Epithelial cell of proximal tubule (primary cell): ENCODE measurements at regions not wholly inside any gene's neighbourhood (a gene's known extent, or its start where the extent isn't known, plus 50 kb on each side); places are given as distances from the start of the nearest gene placed in this dataset.

Experiments
- DNase-seq: peaks from one replicate; pipeline ENCODE4 v3.0.0-alpha.2; 2011; ENCODE audit warnings: low read depth
- H3K4me3 ChIP-seq: 2 replicates; pipeline ENCODE4 v1.5.1; 2011; ENCODE audit warnings: low read depth, mild to moderate bottlenecking, low read length
- TF ChIP-seq, protein P1 (sequence below): conservative IDR thresholded peaks from 2 replicates; pipeline ENCODE4 v1.5.1; 2012; ENCODE audit warnings: low read depth, mild to moderate bottlenecking, low read length

DNA sequence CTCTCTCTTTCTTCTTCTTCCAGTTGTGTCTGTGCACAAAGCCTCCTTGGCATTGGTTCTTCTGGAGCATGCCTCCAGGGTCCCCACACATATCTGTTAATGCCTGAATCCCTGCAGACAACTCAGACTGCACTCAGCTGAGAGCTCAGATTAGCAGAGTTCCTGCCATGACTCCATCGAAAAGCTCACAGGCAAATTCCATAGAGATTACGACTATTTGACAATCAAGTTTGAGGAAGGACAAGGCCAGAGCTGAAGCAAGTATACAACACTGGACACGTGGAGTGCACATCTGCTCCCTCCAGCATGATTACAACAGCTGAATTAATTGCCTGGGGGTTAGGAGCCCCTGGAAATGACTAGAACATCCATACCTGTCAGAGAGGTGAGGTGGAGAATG, 190.7 kb downstream of the INSIG2 start:
- TF ChIP-seq, protein P1, sequence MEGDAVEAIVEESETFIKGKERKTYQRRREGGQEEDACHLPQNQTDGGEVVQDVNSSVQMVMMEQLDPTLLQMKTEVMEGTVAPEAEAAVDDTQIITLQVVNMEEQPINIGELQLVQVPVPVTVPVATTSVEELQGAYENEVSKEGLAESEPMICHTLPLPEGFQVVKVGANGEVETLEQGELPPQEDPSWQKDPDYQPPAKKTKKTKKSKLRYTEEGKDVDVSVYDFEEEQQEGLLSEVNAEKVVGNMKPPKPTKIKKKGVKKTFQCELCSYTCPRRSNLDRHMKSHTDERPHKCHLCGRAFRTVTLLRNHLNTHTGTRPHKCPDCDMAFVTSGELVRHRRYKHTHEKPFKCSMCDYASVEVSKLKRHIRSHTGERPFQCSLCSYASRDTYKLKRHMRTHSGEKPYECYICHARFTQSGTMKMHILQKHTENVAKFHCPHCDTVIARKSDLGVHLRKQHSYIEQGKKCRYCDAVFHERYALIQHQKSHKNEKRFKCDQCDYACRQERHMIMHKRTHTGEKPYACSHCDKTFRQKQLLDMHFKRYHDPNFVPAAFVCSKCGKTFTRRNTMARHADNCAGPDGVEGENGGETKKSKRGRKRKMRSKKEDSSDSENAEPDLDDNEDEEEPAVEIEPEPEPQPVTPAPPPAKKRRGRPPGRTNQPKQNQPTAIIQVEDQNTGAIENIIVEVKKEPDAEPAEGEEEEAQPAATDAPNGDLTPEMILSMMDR: no peak
- no peak overlapping the region for H3K4me3 ChIP-seq
- DNase-seq: no peak

DNA sequence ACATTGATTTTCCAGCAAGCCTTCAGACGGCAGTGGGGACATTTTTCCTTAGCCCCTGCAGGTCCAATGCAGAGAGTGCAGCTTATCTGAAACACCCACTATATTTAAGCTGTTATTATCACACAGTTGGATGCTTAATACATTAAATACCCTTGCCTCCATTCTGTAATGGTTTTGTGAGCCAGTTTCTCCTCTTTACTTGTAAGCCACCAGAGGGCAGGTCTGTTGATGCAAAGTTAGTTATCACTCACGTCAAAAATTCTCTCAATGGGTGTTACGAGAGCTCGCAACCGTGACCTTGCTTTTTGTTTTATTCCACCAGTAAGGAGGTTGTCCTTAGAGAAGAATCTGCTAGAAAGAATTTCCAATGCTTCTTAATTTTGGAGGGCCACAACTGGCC, 189.8 kb downstream of the INSIG2 start:
- no peak overlapping the region for H3K4me3 ChIP-seq
- TF ChIP-seq, protein P1: peak; percentile 5
- DNase-seq: no peak

DNA sequence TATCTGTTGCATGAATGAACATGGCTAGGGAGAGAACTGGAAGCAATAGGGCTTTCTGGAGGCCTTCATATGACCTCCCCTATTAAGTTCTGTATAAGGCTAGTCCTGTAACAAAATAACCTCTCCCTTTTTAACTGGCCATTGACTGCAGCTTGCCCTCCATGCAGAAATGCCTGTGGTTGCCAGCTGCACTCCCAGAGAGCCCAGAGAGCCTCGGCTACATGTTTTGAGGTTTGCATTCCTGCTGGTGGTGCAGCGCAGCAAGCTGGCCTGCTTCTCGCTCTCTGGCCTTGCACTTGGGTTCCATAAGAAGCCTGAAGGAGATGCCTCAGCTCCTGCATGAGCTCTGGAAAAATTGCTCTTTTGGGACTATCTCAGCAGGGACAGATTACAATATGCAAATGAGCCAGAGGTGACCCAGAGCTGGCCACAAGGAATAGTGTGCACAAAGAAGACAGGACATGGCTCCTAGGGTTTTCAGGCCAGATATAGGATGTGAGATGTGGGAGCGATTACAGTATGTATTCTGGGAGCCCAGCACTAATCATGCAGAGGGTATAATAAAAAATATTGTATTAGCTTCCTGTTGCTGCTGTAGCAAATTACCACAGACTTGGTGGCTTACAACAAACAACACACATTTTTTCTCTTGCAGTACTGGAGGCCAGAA, 186.7 kb downstream of the INSIG2 start:
- no peak overlapping the region for H3K4me3 ChIP-seq
- TF ChIP-seq, protein P1: no peak
- no peak for DNase-seq

DNA sequence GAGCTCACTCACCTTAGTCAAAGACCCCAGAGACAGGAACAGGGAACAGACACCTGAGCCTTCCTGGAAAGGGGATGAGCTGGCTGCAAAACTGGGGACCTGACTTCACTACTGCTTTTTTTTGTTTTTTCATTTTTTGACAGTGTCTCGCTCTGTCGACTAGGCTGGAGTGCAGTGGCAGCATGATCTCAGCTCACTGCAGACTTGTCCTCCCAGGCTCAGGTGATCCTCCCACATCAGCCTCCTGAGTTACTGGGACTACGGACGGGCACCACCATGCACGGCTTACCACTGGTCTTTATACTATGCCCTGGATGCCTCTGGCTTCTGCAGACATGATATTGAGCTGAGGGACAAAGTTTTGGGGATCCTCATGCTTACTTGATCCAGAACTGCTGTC, 184.1 kb downstream of the INSIG2 start:
- H3K4me3 ChIP-seq: no peak overlapping the region
- TF ChIP-seq, protein P1: no peak
- no peak for DNase-seq

DNA sequence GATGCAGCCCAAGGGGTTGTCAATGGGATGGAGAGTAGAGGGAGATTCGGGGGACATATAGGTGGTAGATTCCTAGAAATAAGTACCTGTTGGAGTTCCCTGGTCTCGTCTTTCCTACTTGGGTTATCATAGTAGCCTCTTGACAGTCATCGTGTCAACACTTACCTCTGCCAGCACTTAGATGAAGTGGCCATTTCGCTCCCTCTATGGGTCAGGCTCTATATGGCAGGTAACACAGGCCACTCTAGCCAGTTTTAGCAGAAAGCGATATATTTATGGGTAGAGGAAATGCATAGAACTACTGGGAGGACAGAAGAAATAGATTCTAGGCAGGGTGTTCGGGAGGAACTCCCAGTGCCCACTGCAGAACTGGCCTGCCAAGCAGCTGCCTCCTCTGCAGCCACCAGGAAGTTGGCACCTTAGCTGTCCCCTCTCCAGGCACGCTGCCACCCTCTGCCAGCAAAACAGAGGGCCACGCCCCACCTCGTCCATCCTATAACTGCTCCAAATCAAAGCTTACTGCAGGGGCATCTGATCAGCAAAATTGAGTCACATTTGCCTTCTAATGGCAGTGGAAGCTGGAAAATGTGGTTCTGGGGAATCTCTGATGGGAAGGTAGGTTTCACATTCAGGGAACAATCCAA, 181.3 kb downstream of the INSIG2 start:
- DNase-seq: no peak
- H3K4me3 ChIP-seq: no peak overlapping the region
- TF ChIP-seq, protein P1: peak; percentile 40

DNA sequence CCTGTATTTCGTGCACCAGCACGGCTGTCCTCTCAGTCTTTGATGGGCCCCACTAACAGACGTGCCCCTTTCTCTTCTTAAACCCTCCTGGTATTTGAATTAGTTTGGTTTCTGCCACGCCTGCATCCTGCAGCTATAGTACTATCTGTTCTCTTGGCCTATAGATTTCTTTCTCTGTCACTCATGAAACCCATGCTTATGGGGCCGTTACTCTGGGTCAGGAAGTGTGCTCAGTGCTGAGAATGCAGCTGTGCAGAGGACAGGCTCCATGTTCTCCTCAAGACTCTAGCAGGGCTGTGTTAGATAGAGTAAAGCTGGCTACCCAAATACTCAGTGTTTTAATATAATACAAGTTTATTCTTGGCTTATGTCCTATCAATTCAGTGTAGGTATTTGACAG, 180.0 kb downstream of the INSIG2 start:
- H3K4me3 ChIP-seq: no peak overlapping the region
- DNase-seq: no peak
- TF ChIP-seq, protein P1: no peak
